GM23338 (cell line): ENCODE measurements at regions not wholly inside any gene's neighbourhood (a gene's known extent, or its start where the extent isn't known, plus 50 kb on each side); places are given as distances from the start of the nearest gene placed in this dataset.

ENCODE experiments used
- CREB1 ChIP-seq: fragments of 250-450 bp; sonication (Bioruptor Pico); IDR thresholded peaks from 2 replicates; pipeline ENCODE4 v1.5.0; 2020; ENCODE audit warnings: low read depth, mild to moderate bottlenecking, moderate library complexity
- EZH2 ChIP-seq: fragments of 200-600 bp; sonication (generic); IDR thresholded peaks from one replicate; pipeline ENCODE4 v1.8.0; 2017; ENCODE audit warnings: antibody characterized with exemption, mild to moderate bottlenecking, low read depth; ENCODE audit not compliant: unreplicated experiment
- EZH2phosphoT487 ChIP-seq: fragments of 200-600 bp; sonication (generic); IDR thresholded peaks from one replicate; pipeline ENCODE4 v1.8.1; 2018; ENCODE audit warnings: antibody characterized with exemption; ENCODE audit not compliant: unreplicated experiment
- JUNB ChIP-seq: IDR thresholded peaks from one replicate; pipeline ENCODE4 v1.6.1; 2016; ENCODE audit warnings: antibody characterized with exemption; ENCODE audit not compliant: unreplicated experiment
- NANOG ChIP-seq: IDR thresholded peaks from 2 replicates; pipeline ENCODE4 v1.6.1; 2016; ENCODE audit warnings: antibody characterized with exemption, borderline replicate concordance
- POLR2AphosphoS5 ChIP-seq: IDR thresholded peaks from 2 replicates; pipeline ENCODE4 v1.6.1; 2016; ENCODE audit warnings: antibody characterized with exemption, low read depth
- STAT1 ChIP-seq: IDR thresholded peaks from one replicate; pipeline ENCODE4 v1.6.1; 2016; ENCODE audit warnings: antibody characterized with exemption; ENCODE audit not compliant: unreplicated experiment
- ZNF114 ChIP-seq: fragments of 250-450 bp; sonication (Bioruptor Pico); IDR thresholded peaks from 2 replicates; pipeline ENCODE4 v1.5.0; 2020; ENCODE audit warnings: mild to moderate bottlenecking, moderate library complexity
- TF ChIP-seq, protein P1 (sequence below), 2 experiments: fragments of 200-600 bp in 1 of 2; sonication (generic) in 1 of 2; conservative IDR thresholded peaks; 2 replicates each; pipeline versions ENCODE4 v1.5.1 to v1.6.1; 2016 to 2017; ENCODE audit warnings: antibody characterized with exemption in 2 of 2, low read depth in 2 of 2, mild to moderate bottlenecking in 2 of 2, moderate library complexity in 1 of 2
- TF ChIP-seq, protein P2 (sequence below): IDR thresholded peaks from one replicate; pipeline ENCODE4 v1.6.1; 2018; ENCODE audit warnings: antibody characterized with exemption; ENCODE audit not compliant: unreplicated experiment
- TF ChIP-seq, protein P3 (sequence below): IDR thresholded peaks from 2 replicates; pipeline ENCODE4 v1.6.1; 2016; ENCODE audit warnings: antibody characterized with exemption

DNA sequence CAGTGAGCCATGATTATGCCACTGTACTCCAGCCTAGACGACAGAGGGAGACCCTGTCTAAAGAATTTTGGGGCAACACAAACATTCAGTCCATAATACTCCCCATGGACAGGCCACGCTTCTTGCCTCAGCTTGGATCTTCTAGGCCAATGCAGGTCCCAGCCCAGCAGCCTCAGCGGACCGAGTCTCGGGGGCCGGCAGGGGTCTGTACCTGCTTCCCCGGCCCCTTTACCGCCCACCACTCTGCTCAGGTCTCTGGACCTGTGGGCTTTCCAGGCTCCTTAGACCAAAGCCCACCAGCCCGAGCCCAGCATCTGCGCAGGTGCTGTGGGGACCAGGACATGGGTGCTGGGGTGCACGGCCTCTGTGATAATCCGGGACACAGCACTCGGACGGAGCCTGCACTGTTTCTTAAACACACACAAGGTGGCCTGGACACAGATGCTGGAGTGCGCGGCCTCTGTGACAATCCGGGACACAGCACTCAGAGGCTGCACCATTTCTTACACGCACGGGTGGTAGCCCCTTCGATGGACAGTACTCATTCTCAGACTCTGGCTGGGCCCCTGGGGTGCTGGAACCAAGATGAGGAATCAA lies 62.1 kb upstream of the GPC1 start:
- TF ChIP-seq, protein P1, sequence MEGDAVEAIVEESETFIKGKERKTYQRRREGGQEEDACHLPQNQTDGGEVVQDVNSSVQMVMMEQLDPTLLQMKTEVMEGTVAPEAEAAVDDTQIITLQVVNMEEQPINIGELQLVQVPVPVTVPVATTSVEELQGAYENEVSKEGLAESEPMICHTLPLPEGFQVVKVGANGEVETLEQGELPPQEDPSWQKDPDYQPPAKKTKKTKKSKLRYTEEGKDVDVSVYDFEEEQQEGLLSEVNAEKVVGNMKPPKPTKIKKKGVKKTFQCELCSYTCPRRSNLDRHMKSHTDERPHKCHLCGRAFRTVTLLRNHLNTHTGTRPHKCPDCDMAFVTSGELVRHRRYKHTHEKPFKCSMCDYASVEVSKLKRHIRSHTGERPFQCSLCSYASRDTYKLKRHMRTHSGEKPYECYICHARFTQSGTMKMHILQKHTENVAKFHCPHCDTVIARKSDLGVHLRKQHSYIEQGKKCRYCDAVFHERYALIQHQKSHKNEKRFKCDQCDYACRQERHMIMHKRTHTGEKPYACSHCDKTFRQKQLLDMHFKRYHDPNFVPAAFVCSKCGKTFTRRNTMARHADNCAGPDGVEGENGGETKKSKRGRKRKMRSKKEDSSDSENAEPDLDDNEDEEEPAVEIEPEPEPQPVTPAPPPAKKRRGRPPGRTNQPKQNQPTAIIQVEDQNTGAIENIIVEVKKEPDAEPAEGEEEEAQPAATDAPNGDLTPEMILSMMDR (conservative IDR thresholded peaks at IDR 0.05; ENCODE audit: low read depth in 2 of 2): no peak
- no peak for TF ChIP-seq POLR2AphosphoS5
- TF ChIP-seq NANOG: no peak
- no peak for TF ChIP-seq EZH2
- TF ChIP-seq, protein P2, sequence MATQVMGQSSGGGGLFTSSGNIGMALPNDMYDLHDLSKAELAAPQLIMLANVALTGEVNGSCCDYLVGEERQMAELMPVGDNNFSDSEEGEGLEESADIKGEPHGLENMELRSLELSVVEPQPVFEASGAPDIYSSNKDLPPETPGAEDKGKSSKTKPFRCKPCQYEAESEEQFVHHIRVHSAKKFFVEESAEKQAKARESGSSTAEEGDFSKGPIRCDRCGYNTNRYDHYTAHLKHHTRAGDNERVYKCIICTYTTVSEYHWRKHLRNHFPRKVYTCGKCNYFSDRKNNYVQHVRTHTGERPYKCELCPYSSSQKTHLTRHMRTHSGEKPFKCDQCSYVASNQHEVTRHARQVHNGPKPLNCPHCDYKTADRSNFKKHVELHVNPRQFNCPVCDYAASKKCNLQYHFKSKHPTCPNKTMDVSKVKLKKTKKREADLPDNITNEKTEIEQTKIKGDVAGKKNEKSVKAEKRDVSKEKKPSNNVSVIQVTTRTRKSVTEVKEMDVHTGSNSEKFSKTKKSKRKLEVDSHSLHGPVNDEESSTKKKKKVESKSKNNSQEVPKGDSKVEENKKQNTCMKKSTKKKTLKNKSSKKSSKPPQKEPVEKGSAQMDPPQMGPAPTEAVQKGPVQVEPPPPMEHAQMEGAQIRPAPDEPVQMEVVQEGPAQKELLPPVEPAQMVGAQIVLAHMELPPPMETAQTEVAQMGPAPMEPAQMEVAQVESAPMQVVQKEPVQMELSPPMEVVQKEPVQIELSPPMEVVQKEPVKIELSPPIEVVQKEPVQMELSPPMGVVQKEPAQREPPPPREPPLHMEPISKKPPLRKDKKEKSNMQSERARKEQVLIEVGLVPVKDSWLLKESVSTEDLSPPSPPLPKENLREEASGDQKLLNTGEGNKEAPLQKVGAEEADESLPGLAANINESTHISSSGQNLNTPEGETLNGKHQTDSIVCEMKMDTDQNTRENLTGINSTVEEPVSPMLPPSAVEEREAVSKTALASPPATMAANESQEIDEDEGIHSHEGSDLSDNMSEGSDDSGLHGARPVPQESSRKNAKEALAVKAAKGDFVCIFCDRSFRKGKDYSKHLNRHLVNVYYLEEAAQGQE: no peak
- TF ChIP-seq EZH2phosphoT487: no peak
- no peak for TF ChIP-seq JUNB
- TF ChIP-seq CREB1 (CRISPR knock-in tag): no peak
- no peak for TF ChIP-seq STAT1
- TF ChIP-seq, protein P3, sequence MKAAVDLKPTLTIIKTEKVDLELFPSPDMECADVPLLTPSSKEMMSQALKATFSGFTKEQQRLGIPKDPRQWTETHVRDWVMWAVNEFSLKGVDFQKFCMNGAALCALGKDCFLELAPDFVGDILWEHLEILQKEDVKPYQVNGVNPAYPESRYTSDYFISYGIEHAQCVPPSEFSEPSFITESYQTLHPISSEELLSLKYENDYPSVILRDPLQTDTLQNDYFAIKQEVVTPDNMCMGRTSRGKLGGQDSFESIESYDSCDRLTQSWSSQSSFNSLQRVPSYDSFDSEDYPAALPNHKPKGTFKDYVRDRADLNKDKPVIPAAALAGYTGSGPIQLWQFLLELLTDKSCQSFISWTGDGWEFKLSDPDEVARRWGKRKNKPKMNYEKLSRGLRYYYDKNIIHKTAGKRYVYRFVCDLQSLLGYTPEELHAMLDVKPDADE: no peak
- no peak for TF ChIP-seq ZNF114 (CRISPR knock-in tag)
